Pancreas (tissue), 10 donors: ENCODE measurements at regions not wholly inside any gene's neighbourhood (a gene's known extent, or its start where the extent isn't known, plus 50 kb on each side); places are given as distances from the start of the nearest gene placed in this dataset.

Experiments used
- ATAC-seq, 4 donors: fragments of 200-7000 bp; cut with Tn5 transposase; one replicate each; pipeline versions ENCODE4 v1.8.0 to v1.9.1; 2020; ENCODE audit warnings: mild to moderate bottlenecking in 4 of 4, moderate library complexity in 4 of 4
- DNase-seq, 6 donors: peaks; one replicate each; pipeline ENCODE4 v3.0.0-alpha.2; 2020
- FAIRE-seq: peaks from 2 replicates; lab custom pipeline; 2012; peaks lifted over from hg19 to GRCh38; lab: Jason Lieb, UNC
- H3K27ac ChIP-seq, 4 donors: fragments of 200-600 bp; sonication (generic); 1 replicate in 3 of 4; 2 replicates in 1 of 4; pipeline versions ENCODE4 v1.5.0 to v1.8.0; 2020
- H3K27me3 ChIP-seq, 4 donors: fragments of 200-600 bp; one replicate each; pipeline ENCODE4 v1.8.0; 2021
- H3K36me3 ChIP-seq, 3 donors: fragments of 200-600 bp; sonication (generic) in 1 of 3; one replicate each; pipeline versions ENCODE4 v1.5.0 to v1.8.0; 2020 to 2021
- H3K4me1 ChIP-seq, 3 donors: fragments of 200-600 bp; one replicate each; pipeline ENCODE4 v1.8.0; 2021
- H3K4me3 ChIP-seq, 4 donors: fragments of 200-600 bp; sonication (generic) in 2 of 4; one replicate each; pipeline versions ENCODE4 v1.5.0 to v1.8.0; 2020 to 2021
- H3K9me3 ChIP-seq, 4 donors: fragments of 200-600 bp; one replicate each; pipeline ENCODE4 v1.8.0; 2021
- CTCF ChIP-seq, 4 donors: fragments of 200-600 bp; sonication (generic) in 3 of 4; IDR thresholded peaks; one replicate each; pipeline versions ENCODE4 v1.5.0 to v1.8.0; 2021; ENCODE audit warnings: antibody characterized with exemption in 4 of 4
- WGBS, 2 donors: extraction: QIAGEN DNeasy Blood & Tissue Kit; methylation state at CpG; one replicate each; pipeline ENCODE4 v1.1.7; 2013; 5-methylcytosine and 5-hydroxymethylcytosine counted together
- intact Hi-C, 3 donors: fragments of 100-400 bp; cut with DNase I; formaldehyde crosslinking; loops; one replicate each; pipeline versions ENCODE4 v1.11.1 to v1.14.2; 2022
- donor health status: healthy with polysubstance abuse.
- donor health status: DM: no; HTN: no; CAD: no; lungs with moderate emphysema.
- donor health status: DM: no; HTN: no; CAD: no.
- donor health status: control.
- donor health status: control.
- donor health status: Bipolar disorder and iron deficiency.
- donor health status: DM: yes; HTN: yes; CAD: no.
- donor health status: DM: no; HTN: no; CAD: no.
- donor health status: DM: no; HTN: no; CAD: no.
- donor health status: DM: yes; HTN: yes; CAD: no.

- ATAC-seq (no peak), FAIRE-seq (no peak), DNase-seq (no peak)
- H3K27ac ChIP-seq, result no peak overlapping the region
- H3K4me3 ChIP-seq, result no peak overlapping the region
- H3K27me3 ChIP-seq, result no peaks in the 10 kb centered on the region
- no peaks in the 10 kb centered on the region for H3K36me3 ChIP-seq
- no peaks in the 10 kb centered on the region for H3K4me1 ChIP-seq
- H3K9me3 ChIP-seq, result no peaks in the 10 kb centered on the region
- 48 to 63% methylated on average over 3 of the region's 3 CpGs for WGBS, 2 donors
- intact Hi-C loops, result no loop called here
- no peak for TF ChIP-seq CTCF (IDR thresholded peaks at IDR 0.05)
Measured at GRCh38 chr13:44652168-44652567, 76.0 kb upstream of the TSC22D1 start.

GRCh38 chr13:44651724-44652123, 75.6 kb upstream of the TSC22D1 start:
- no peaks in the 10 kb centered on the region for H3K4me1 ChIP-seq
- H3K27ac ChIP-seq, result no peak overlapping the region
- FAIRE-seq (no peak), ATAC-seq (no peak), DNase-seq (no peak)
- H3K9me3 ChIP-seq, result no peaks in the 10 kb centered on the region
- no peaks in the 10 kb centered on the region for H3K36me3 ChIP-seq
- no peaks in the 10 kb centered on the region for H3K27me3 ChIP-seq
- intact Hi-C loops, result no loop called here
- WGBS, 2 donors, result 84 to 90% methylated on average over 3 of the region's 3 CpGs
- no peak for TF ChIP-seq CTCF (IDR thresholded peaks at IDR 0.05)
- H3K4me3 ChIP-seq, result no peak overlapping the region

- H3K27me3 ChIP-seq, result no peaks in the 10 kb centered on the region
- DNase-seq (no peak), FAIRE-seq (no peak), ATAC-seq (no peak)
- intact Hi-C loops, result no loop called here
- TF ChIP-seq CTCF (IDR thresholded peaks at IDR 0.05), result no peak
- no peaks in the 10 kb centered on the region for H3K9me3 ChIP-seq
- no peaks in the 10 kb centered on the region for H3K4me1 ChIP-seq
- no peak overlapping the region for H3K27ac ChIP-seq
- H3K4me3 ChIP-seq, result no peak overlapping the region
- WGBS, 2 donors, result 16 to 24% methylated on average over 2 of the region's 2 CpGs
- H3K36me3 ChIP-seq, result no peaks in the 10 kb centered on the region
Measured at GRCh38 chr13:44651209-44651608, 75.1 kb upstream of the TSC22D1 start.

- Histone ChIP-seq H3K27ac (no peak overlapping the region), H3K36me3 (no peaks in the 10 kb centered on the region), H3K4me1 (no peaks in the 10 kb centered on the region), H3K27me3 (no peaks in the 10 kb centered on the region), H3K9me3 (no peaks in the 10 kb centered on the region), H3K4me3 (no peak overlapping the region)
- intact Hi-C loops, result no loop called here
- FAIRE-seq (no peak), DNase-seq (no peak), ATAC-seq (no peak)
- TF ChIP-seq CTCF (IDR thresholded peaks at IDR 0.05), result no peak
Measured at GRCh38 chr13:44649834-44650233, 73.7 kb upstream of the TSC22D1 start.

- no peak for DNase-seq
- Histone ChIP-seq H3K9me3 (no peaks in the 10 kb centered on the region), H3K27ac (no peak overlapping the region), H3K4me3 (no peak overlapping the region), H3K27me3 (no peaks in the 10 kb centered on the region), H3K36me3 (no peaks in the 10 kb centered on the region), H3K4me1 (no peaks in the 10 kb centered on the region)
- intact Hi-C loops, result no loop called here
- no peak for FAIRE-seq
- 80 to 91% methylated on average over 3 of the region's 3 CpGs for WGBS, 2 donors
- no peak for TF ChIP-seq CTCF (IDR thresholded peaks at IDR 0.05)
- no peak for ATAC-seq
Measured at GRCh38 chr13:44649104-44649428, 72.9 kb upstream of the TSC22D1 start.
